Endodermal cell (in vitro differentiated cells): ENCODE measurements at regions not wholly inside any gene's neighbourhood (a gene's known extent, or its start where the extent isn't known, plus 50 kb on each side); places are given as distances from the start of the nearest gene placed in this dataset.

ENCODE experiments used
- DNase-seq: peaks from one replicate; pipeline ENCODE4 v3.0.0-alpha.2; 2017
- H3K27ac ChIP-seq: 2 replicates; pipeline ENCODE4 v1.5.1; 2013; ENCODE audit warnings: mild to moderate bottlenecking, low read depth, low read length, moderate library complexity
- H3K27me3 ChIP-seq: 2 replicates; pipeline ENCODE4 v1.6.1; 2013; ENCODE audit warnings: mild to moderate bottlenecking, low read length, moderate library complexity; ENCODE audit not compliant: insufficient read depth, control insufficient read depth, poor library complexity, severe bottlenecking
- H3K36me3 ChIP-seq: 2 replicates; pipeline ENCODE4 v1.7.0; 2013; ENCODE audit warnings: mild to moderate bottlenecking, low read length, moderate library complexity; ENCODE audit not compliant: control insufficient read depth, insufficient read depth
- H3K4me1 ChIP-seq: one replicate; pipeline ENCODE4 v1.7.0; 2013; ENCODE audit warnings: low read length; ENCODE audit not compliant: control insufficient read depth, insufficient read depth
- H3K4me3 ChIP-seq: 2 replicates; pipeline ENCODE4 v1.5.1; 2013; ENCODE audit warnings: mild to moderate bottlenecking, low read length, moderate library complexity
- H3K9ac ChIP-seq: 2 replicates; pipeline ENCODE4 v1.6.1; 2013; ENCODE audit warnings: mild to moderate bottlenecking, low read length, moderate library complexity; ENCODE audit not compliant: poor library complexity, severe bottlenecking; ENCODE audit errors: extremely low read depth
- H3K9me3 ChIP-seq: 2 replicates; pipeline ENCODE4 v1.6.1; 2013; ENCODE audit warnings: mild to moderate bottlenecking, low read length, moderate library complexity; ENCODE audit not compliant: control insufficient read depth
- H3K27ac Mint-ChIP-seq: 2 replicates; pipeline ENCODE4 v1.8.0; 2020; ENCODE audit warnings: mixed read lengths
- H3K27me3 Mint-ChIP-seq: 2 replicates; pipeline ENCODE4 v1.8.0; 2021; ENCODE audit warnings: mild to moderate bottlenecking, mixed read lengths; ENCODE audit not compliant: insufficient read depth
- H3K36me3 Mint-ChIP-seq: 2 replicates; pipeline ENCODE4 v1.8.0; 2020; ENCODE audit warnings: low read depth, mixed read lengths
- H3K4me1 Mint-ChIP-seq: 2 replicates; pipeline ENCODE4 v1.8.0; 2020; ENCODE audit warnings: mixed read lengths
- H3K4me3 Mint-ChIP-seq: 2 replicates; pipeline ENCODE4 v1.8.0; 2020; ENCODE audit warnings: mild to moderate bottlenecking, moderate library complexity, mixed read lengths
- H3K9me3 Mint-ChIP-seq: 2 replicates; pipeline ENCODE4 v1.8.0; 2020; ENCODE audit warnings: mild to moderate bottlenecking, mixed read lengths
- WGBS, 2 experiments: methylation state at CpG; one replicate each; pipeline versions ENCODE4 v1.1.5 to v1.1.7; 2013; ENCODE audit warnings: missing lambda C conversion rate in 2 of 2, mixed read lengths in 1 of 2; ENCODE audit not compliant: insufficient coverage in 1 of 2, insufficient read length in 1 of 2; 5-methylcytosine and 5-hydroxymethylcytosine counted together
- TF ChIP-seq, protein P1 (sequence below): fragments of 200-600 bp; sonication (generic); conservative IDR thresholded peaks from 2 replicates; pipeline ENCODE4 v1.5.0; 2021; ENCODE audit warnings: antibody characterized with exemption, mild to moderate bottlenecking

DNA sequence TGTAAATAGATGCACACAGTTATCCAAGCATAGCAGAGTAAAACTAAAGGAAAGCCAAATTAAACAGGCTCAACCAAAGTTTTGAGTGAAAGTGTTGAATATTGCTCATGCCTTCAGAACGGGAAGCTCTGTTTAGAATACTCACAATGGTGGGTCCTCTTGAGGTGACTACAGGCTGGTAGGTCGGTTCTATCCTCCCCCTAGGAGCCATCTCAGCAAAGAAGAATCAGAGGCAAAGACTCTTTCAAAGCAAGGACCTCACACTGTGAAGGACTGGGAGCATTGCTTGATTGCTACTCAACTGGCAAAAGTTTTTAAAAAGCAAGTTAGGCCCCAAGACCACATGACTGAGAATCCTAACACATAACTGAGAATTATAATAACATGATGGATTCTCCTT is 88.4 kb upstream of the JAG1 start:
- TF ChIP-seq, protein P1, sequence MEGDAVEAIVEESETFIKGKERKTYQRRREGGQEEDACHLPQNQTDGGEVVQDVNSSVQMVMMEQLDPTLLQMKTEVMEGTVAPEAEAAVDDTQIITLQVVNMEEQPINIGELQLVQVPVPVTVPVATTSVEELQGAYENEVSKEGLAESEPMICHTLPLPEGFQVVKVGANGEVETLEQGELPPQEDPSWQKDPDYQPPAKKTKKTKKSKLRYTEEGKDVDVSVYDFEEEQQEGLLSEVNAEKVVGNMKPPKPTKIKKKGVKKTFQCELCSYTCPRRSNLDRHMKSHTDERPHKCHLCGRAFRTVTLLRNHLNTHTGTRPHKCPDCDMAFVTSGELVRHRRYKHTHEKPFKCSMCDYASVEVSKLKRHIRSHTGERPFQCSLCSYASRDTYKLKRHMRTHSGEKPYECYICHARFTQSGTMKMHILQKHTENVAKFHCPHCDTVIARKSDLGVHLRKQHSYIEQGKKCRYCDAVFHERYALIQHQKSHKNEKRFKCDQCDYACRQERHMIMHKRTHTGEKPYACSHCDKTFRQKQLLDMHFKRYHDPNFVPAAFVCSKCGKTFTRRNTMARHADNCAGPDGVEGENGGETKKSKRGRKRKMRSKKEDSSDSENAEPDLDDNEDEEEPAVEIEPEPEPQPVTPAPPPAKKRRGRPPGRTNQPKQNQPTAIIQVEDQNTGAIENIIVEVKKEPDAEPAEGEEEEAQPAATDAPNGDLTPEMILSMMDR: no peak
- H3K9me3 Mint-ChIP-seq: no peaks in the 10 kb centered on the region
- H3K36me3 Mint-ChIP-seq: no peaks in the 10 kb centered on the region
- no peak overlapping the region for H3K27ac Mint-ChIP-seq
- peaks cover 2% of the 10 kb centered on the region for H3K4me1 Mint-ChIP-seq
- 71% methylated on average over 2 of the region's 2 CpGs; no CpG with 5 or more reads in 1 of the 2 experiments for WGBS, 2 experiments
- H3K4me1 ChIP-seq: no peaks in the 10 kb centered on the region
- H3K27ac ChIP-seq: no peak overlapping the region
- peaks cover 3% of the 10 kb centered on the region for H3K27me3 Mint-ChIP-seq
- DNase-seq: no peak
- no peak overlapping the region for H3K4me3 Mint-ChIP-seq
- H3K9ac ChIP-seq: no peak overlapping the region
- H3K4me3 ChIP-seq: no peak overlapping the region
- H3K36me3 ChIP-seq: no peaks in the 10 kb centered on the region
- H3K27me3 ChIP-seq: no peaks in the 10 kb centered on the region
- H3K9me3 ChIP-seq: no peaks in the 10 kb centered on the region

DNA sequence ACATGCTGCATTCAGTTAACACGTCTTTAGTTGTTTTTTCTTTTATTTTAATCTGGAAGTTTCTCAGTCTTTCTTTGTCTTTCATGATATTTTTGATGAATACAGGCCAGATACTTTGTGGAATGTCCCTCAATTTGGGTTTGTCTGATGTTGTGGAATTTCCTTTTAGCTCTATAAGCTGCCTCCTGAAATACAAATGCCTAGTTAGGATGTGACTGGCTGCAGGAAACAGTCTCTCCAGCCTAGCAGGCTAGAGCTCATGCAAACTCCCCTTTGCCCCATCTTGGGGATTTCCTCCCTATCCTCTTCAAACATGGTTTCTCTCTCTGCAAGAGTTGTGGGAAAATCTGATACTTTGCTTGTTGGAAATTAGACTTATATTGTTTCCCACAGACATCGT is 89.3 kb upstream of the JAG1 start:
- H3K36me3 Mint-ChIP-seq: no peaks in the 10 kb centered on the region
- H3K27ac Mint-ChIP-seq: no peak overlapping the region
- TF ChIP-seq, protein P1: no peak
- peaks cover 3% of the 10 kb centered on the region for H3K4me1 Mint-ChIP-seq
- no peak overlapping the region for H3K4me3 ChIP-seq
- H3K4me3 Mint-ChIP-seq: no peak overlapping the region
- H3K4me1 ChIP-seq: peaks cover 2% of the 10 kb centered on the region
- 64 to 88% methylated on average over 1 to 2 of the region's 2 CpGs for WGBS, 2 experiments
- H3K27me3 Mint-ChIP-seq: peaks cover 3% of the 10 kb centered on the region
- no peak overlapping the region for H3K9ac ChIP-seq
- no peak overlapping the region for H3K27ac ChIP-seq
- H3K36me3 ChIP-seq: no peaks in the 10 kb centered on the region
- no peaks in the 10 kb centered on the region for H3K9me3 ChIP-seq
- no peak for DNase-seq
- no peaks in the 10 kb centered on the region for H3K9me3 Mint-ChIP-seq
- H3K27me3 ChIP-seq: no peaks in the 10 kb centered on the region

DNA sequence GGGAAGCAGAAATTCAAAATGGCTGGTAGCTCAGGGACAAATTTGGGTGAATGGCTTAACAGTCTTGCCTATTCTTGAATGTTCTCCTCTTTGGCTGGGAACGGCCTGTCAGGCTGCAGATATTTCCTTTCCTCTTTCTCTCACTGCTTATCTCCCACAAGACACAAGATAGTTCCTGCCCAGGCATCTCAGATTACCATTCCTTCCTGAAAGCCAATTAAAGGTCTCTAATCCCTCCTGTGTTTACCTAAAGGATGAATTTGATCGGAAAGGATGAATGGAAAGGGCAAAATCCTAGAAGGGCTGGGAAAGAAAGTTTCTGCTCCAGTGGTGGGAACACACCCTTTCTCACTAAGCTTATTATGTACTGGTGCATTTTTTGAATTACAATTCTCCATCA is 95.9 kb upstream of the JAG1 start:
- H3K27ac Mint-ChIP-seq: peak overlapping the region; percentile 74
- TF ChIP-seq, protein P1: no peak
- no peaks in the 10 kb centered on the region for H3K9me3 Mint-ChIP-seq
- Histone ChIP-seq H3K36me3 (no peaks in the 10 kb centered on the region), H3K9ac (no peak overlapping the region), H3K27me3 (no peaks in the 10 kb centered on the region), H3K4me3 (no peak overlapping the region), H3K4me1 (peaks cover 27% of the 10 kb centered on the region), H3K27ac (no peak overlapping the region), H3K9me3 (no peaks in the 10 kb centered on the region)
- peaks cover 9% of the 10 kb centered on the region for H3K27me3 Mint-ChIP-seq
- H3K4me1 Mint-ChIP-seq: peaks cover 52% of the 10 kb centered on the region
- peak; percentile 68 for DNase-seq
- WGBS, 2 experiments: 0 to 13% methylated on average over 1 to 2 of the region's 2 CpGs
- H3K4me3 Mint-ChIP-seq: no peak overlapping the region
- H3K36me3 Mint-ChIP-seq: no peaks in the 10 kb centered on the region
